Caco-2 (cell line): ENCODE measurements at regions not wholly inside any gene's neighbourhood (a gene's known extent, or its start where the extent isn't known, plus 50 kb on each side); places are given as distances from the start of the nearest gene placed in this dataset.

Experiments used
- BruUV-seq: library from RNA; stranded (reverse); fragments of 400-500 nt; replicated peaks from 2 replicates; lab custom pipeline; 2021; lab: Mats Ljungman, UMichigan
- CTCF ChIA-PET: fragments of 300-600 bp; sonication (Branson Sonifier 250); formaldehyde crosslinking; loops from one replicate; lab custom pipeline; 2022; ENCODE audit warnings: antibody characterized with exemption; lab: Charles Lee
- POLR2A ChIA-PET: fragments of 300-600 bp; sonication (Branson Sonifier 250); formaldehyde crosslinking; loops from one replicate; lab custom pipeline; 2022; ENCODE audit warnings: antibody characterized with exemption; lab: Charles Lee
- DNase-seq, 2 experiments: peaks; one replicate each; pipeline versions ENCODE4 v3.0.0 to v3.0.0-alpha.2; 2020 to 2022
- H3K27me3 ChIP-seq: replicated peaks from 2 replicates; pipeline ENCODE4 v1.6.0; 2011; ENCODE audit warnings: low read length; ENCODE audit not compliant: control insufficient read depth, insufficient read depth
- H3K36me3 ChIP-seq: 2 replicates; pipeline ENCODE4 v1.5.1; 2011; ENCODE audit warnings: low read length; ENCODE audit not compliant: control insufficient read depth, insufficient read depth
- H3K4me1 ChIP-seq: fragments of 250-450 bp; sonication (Bioruptor Pico); 2 replicates; pipeline ENCODE4 v1.5.1; 2020; ENCODE audit warnings: mild to moderate bottlenecking
- H3K4me3 ChIP-seq: 2 replicates; pipeline ENCODE4 v1.5.1; 2011; ENCODE audit warnings: low read depth, mild to moderate bottlenecking, control low read depth, low read length
- H3K9me3 ChIP-seq: fragments of 250-450 bp; sonication (Bioruptor Pico); 2 replicates; pipeline ENCODE4 v1.5.1; 2020; ENCODE audit warnings: mild to moderate bottlenecking, moderate library complexity
- H3K27ac Mint-ChIP-seq: one replicate; pipeline ENCODE4 v1.8.0; 2022; ENCODE audit warnings: mixed read lengths; ENCODE audit not compliant: unreplicated experiment
- H3K27me3 Mint-ChIP-seq: one replicate; pipeline ENCODE4 v1.8.0; 2022; ENCODE audit warnings: mixed read lengths; ENCODE audit not compliant: insufficient read depth, unreplicated experiment
- H3K36me3 Mint-ChIP-seq: one replicate; pipeline ENCODE4 v1.8.0; 2022; ENCODE audit warnings: mild to moderate bottlenecking, mixed read lengths; ENCODE audit not compliant: insufficient read depth, unreplicated experiment
- H3K4me1 Mint-ChIP-seq: one replicate; pipeline ENCODE4 v1.8.0; 2022; ENCODE audit warnings: low read depth, mixed read lengths; ENCODE audit not compliant: unreplicated experiment
- H3K4me3 Mint-ChIP-seq: one replicate; pipeline ENCODE4 v1.8.0; 2022; ENCODE audit warnings: mild to moderate bottlenecking, moderate library complexity, mixed read lengths; ENCODE audit not compliant: unreplicated experiment
- H3K9me3 Mint-ChIP-seq: one replicate; pipeline ENCODE4 v1.8.0; 2022; ENCODE audit warnings: mixed read lengths; ENCODE audit not compliant: unreplicated experiment
- CTCF ChIP-seq, 2 experiments: fragments of 200-600 bp in 1 of 2; IDR thresholded peaks; 1 replicate in 1 of 2; 2 replicates in 1 of 2; pipeline versions ENCODE4 v1.5.1 to v1.8.0; 2011 to 2022; ENCODE audit warnings: antibody characterized with exemption in 1 of 2, control low read depth in 1 of 2, inconsistent platforms in 1 of 2, low read depth in 1 of 2, low read length in 1 of 2, mild to moderate bottlenecking in 1 of 2, moderate library complexity in 1 of 2; ENCODE audit not compliant: insufficient read depth in 1 of 2, severe bottlenecking in 1 of 2, unreplicated experiment in 1 of 2
- intact Hi-C: fragments of 100-400 bp; cut with micrococcal nuclease; formaldehyde crosslinking; loops from one replicate; pipeline ENCODE4 v1.10.0; 2022; ENCODE audit not compliant: unreplicated experiment

GRCh38 chr18:59086522-59086921 is 53.2 kb upstream of the SEC11C start:
- no peaks in the 10 kb centered on the region for H3K4me1 Mint-ChIP-seq
- no peak overlapping the region for H3K4me3 Mint-ChIP-seq
- H3K27ac Mint-ChIP-seq = no peak overlapping the region
- H3K4me1 ChIP-seq = no peaks in the 10 kb centered on the region
- H3K36me3 Mint-ChIP-seq = no peaks in the 10 kb centered on the region
- BruUV-seq = no TSS peak
- no peaks in the 10 kb centered on the region for H3K9me3 ChIP-seq
- no peaks in the 10 kb centered on the region for H3K27me3 ChIP-seq
- CTCF ChIA-PET = no interaction called here
- no peak for TF ChIP-seq CTCF (IDR thresholded peaks at IDR 0.05; ENCODE audit: insufficient read depth in 1 of 2, low read depth in 1 of 2, low read length in 1 of 2, severe bottlenecking in 1 of 2, unreplicated experiment in 1 of 2)
- peaks cover 8% of the 10 kb centered on the region for H3K27me3 Mint-ChIP-seq
- H3K9me3 Mint-ChIP-seq = no peaks in the 10 kb centered on the region
- no peak overlapping the region for H3K4me3 ChIP-seq
- intact Hi-C loops = loop anchor here (10.0 kb wide), 1 partner anchor 178 kb away; no protein-coding TSS in a partner anchor
- H3K36me3 ChIP-seq = no peaks in the 10 kb centered on the region
- DNase-seq = no peak
- POLR2A ChIA-PET = no interaction called here

GRCh38 chr18:59087391-59087790 is 52.3 kb upstream of the SEC11C start:
- TF ChIP-seq CTCF (IDR thresholded peaks at IDR 0.05; ENCODE audit: insufficient read depth in 1 of 2, low read depth in 1 of 2, low read length in 1 of 2, severe bottlenecking in 1 of 2, unreplicated experiment in 1 of 2) = no peak
- no peaks in the 10 kb centered on the region for H3K27me3 ChIP-seq
- Mint-ChIP-seq H3K4me3 (no peak overlapping the region), H3K36me3 (no peaks in the 10 kb centered on the region), H3K9me3 (no peaks in the 10 kb centered on the region), H3K4me1 (no peaks in the 10 kb centered on the region), H3K27ac (no peak overlapping the region), H3K27me3 (peaks cover 8% of the 10 kb centered on the region)
- no peaks in the 10 kb centered on the region for H3K9me3 ChIP-seq
- no peaks in the 10 kb centered on the region for H3K36me3 ChIP-seq
- intact Hi-C loops = loop anchor here (10.0 kb wide), 1 partner anchor 177 kb away; no protein-coding TSS in a partner anchor
- H3K4me1 ChIP-seq = no peaks in the 10 kb centered on the region
- no peak overlapping the region for H3K4me3 ChIP-seq
- CTCF ChIA-PET = no interaction called here
- POLR2A ChIA-PET = no interaction called here
- no peak for DNase-seq
- no TSS peak for BruUV-seq
